Activated CD4-positive, alpha-beta memory T cell treated with anti-CD3 and anti-CD28 coated beads, Interleukin-2, amount 10 ng/mL, durations not matched to agents 7 days and 5 days (primary cell): ENCODE measurements at regions not wholly inside any gene's neighbourhood (a gene's known extent, or its start where the extent isn't known, plus 50 kb on each side); places are given as distances from the start of the nearest gene placed in this dataset.

Experiments
- CTCF ChIA-PET: fragments of 350-600 bp; sonication (Branson Sonifier 250); formaldehyde crosslinking; loops from one replicate; lab custom pipeline; 2021; ENCODE audit warnings: antibody characterized with exemption, inconsistent platforms; lab: Charles Lee
- POLR2A ChIA-PET: fragments of 350-600 bp; sonication (Branson Sonifier 250); formaldehyde crosslinking; loops from one replicate; lab custom pipeline; 2021; ENCODE audit warnings: antibody characterized with exemption; lab: Charles Lee
- DNase-seq: peaks from one replicate; pipeline ENCODE4 v3.0.0-alpha.2; 2020
- H3K27ac Mint-ChIP-seq: one replicate; pipeline ENCODE4 v1.8.0; 2021; ENCODE audit warnings: mild to moderate bottlenecking, mixed read lengths
- H3K27me3 Mint-ChIP-seq: one replicate; pipeline ENCODE4 v1.8.0; 2021; ENCODE audit warnings: mixed read lengths
- H3K36me3 Mint-ChIP-seq: one replicate; pipeline ENCODE4 v1.8.0; 2021; ENCODE audit warnings: low read depth, mixed read lengths
- H3K4me1 Mint-ChIP-seq: one replicate; pipeline ENCODE4 v1.8.0; 2021; ENCODE audit warnings: mixed read lengths
- H3K4me3 Mint-ChIP-seq: one replicate; pipeline ENCODE4 v1.8.0; 2021; ENCODE audit warnings: mild to moderate bottlenecking, mixed read lengths
- H3K9me3 Mint-ChIP-seq: one replicate; pipeline ENCODE4 v1.8.0; 2021; ENCODE audit warnings: mixed read lengths

- POLR2A ChIA-PET: no interaction called here
- no peaks in the 10 kb centered on the region for H3K4me1 Mint-ChIP-seq
- H3K36me3 Mint-ChIP-seq: no peaks in the 10 kb centered on the region
- peaks cover 4% of the 10 kb centered on the region for H3K27me3 Mint-ChIP-seq
- H3K9me3 Mint-ChIP-seq: no peaks in the 10 kb centered on the region
- no peak for DNase-seq
- no peak overlapping the region for H3K4me3 Mint-ChIP-seq
- CTCF ChIA-PET: no interaction called here
- H3K27ac Mint-ChIP-seq: no peak overlapping the region
These were observed 128.5 kb upstream of the SH3BP4 start for GRCh38 chr2:234823196-234823876.

- Mint-ChIP-seq H3K27ac (no peak overlapping the region), H3K4me3 (no peak overlapping the region), H3K36me3 (no peaks in the 10 kb centered on the region), H3K9me3 (no peaks in the 10 kb centered on the region), H3K4me1 (no peaks in the 10 kb centered on the region), H3K27me3 (peaks cover 4% of the 10 kb centered on the region)
- ChIA-PET POLR2A (no interaction called here), CTCF (interaction anchor here (0.9 to 1.0 kb wide), 2 partner anchors 24 to 60 kb away, joined by 3 read pairs; no protein-coding TSS in a partner anchor)
- DNase-seq: no peak
These were observed 129.8 kb upstream of the SH3BP4 start for GRCh38 chr2:234821946-234822475.

GRCh38 chr2:234818937-234819336 is 132.9 kb upstream of the SH3BP4 start:
- ChIA-PET CTCF (no interaction called here), POLR2A (no interaction called here)
- Mint-ChIP-seq H3K36me3 (no peaks in the 10 kb centered on the region), H3K27ac (no peak overlapping the region), H3K4me3 (no peak overlapping the region), H3K4me1 (no peaks in the 10 kb centered on the region), H3K27me3 (peaks cover 4% of the 10 kb centered on the region), H3K9me3 (no peaks in the 10 kb centered on the region)
- DNase-seq: no peak

GRCh38 chr2:234816491-234816890 is 135.3 kb upstream of the SH3BP4 start:
- no peaks in the 10 kb centered on the region for H3K4me1 Mint-ChIP-seq
- ChIA-PET POLR2A (no interaction called here), CTCF (no interaction called here)
- no peak for DNase-seq
- no peaks in the 10 kb centered on the region for H3K9me3 Mint-ChIP-seq
- H3K36me3 Mint-ChIP-seq: no peaks in the 10 kb centered on the region
- H3K27ac Mint-ChIP-seq: no peak overlapping the region
- no peak overlapping the region for H3K4me3 Mint-ChIP-seq
- peaks cover 6% of the 10 kb centered on the region for H3K27me3 Mint-ChIP-seq

GRCh38 chr2:234816056-234816455 is 135.8 kb upstream of the SH3BP4 start:
- Mint-ChIP-seq H3K27me3 (peaks cover 5% of the 10 kb centered on the region), H3K36me3 (no peaks in the 10 kb centered on the region), H3K9me3 (no peaks in the 10 kb centered on the region), H3K27ac (no peak overlapping the region), H3K4me1 (no peaks in the 10 kb centered on the region), H3K4me3 (no peak overlapping the region)
- ChIA-PET POLR2A (no interaction called here), CTCF (no interaction called here)
- no peak for DNase-seq

GRCh38 chr2:234814374-234814773 is 137.4 kb upstream of the SH3BP4 start:
- DNase-seq: no peak
- POLR2A ChIA-PET: no interaction called here
- no peaks in the 10 kb centered on the region for H3K36me3 Mint-ChIP-seq

GRCh38 chr2:234812851-234813250 is 139.0 kb upstream of the SH3BP4 start:
- Mint-ChIP-seq H3K4me3 (no peak overlapping the region), H3K4me1 (no peaks in the 10 kb centered on the region), H3K36me3 (no peaks in the 10 kb centered on the region), H3K27ac (no peak overlapping the region), H3K27me3 (peaks cover 14% of the 10 kb centered on the region), H3K9me3 (no peaks in the 10 kb centered on the region)
- POLR2A ChIA-PET: no interaction called here
- CTCF ChIA-PET: no interaction called here
- no peak for DNase-seq

More at GRCh38 chr2:234814374-234814773, 137.4 kb upstream of the SH3BP4 start:
- Mint-ChIP-seq H3K27ac (no peak overlapping the region), H3K9me3 (no peaks in the 10 kb centered on the region), H3K27me3 (peaks cover 12% of the 10 kb centered on the region), H3K4me3 (no peak overlapping the region), H3K4me1 (no peaks in the 10 kb centered on the region)
- CTCF ChIA-PET: no interaction called here

- H3K36me3 Mint-ChIP-seq: no peaks in the 10 kb centered on the region
- H3K9me3 Mint-ChIP-seq: no peaks in the 10 kb centered on the region
- H3K4me3 Mint-ChIP-seq: no peak overlapping the region
- ChIA-PET POLR2A (no interaction called here), CTCF (no interaction called here)
- H3K4me1 Mint-ChIP-seq: no peaks in the 10 kb centered on the region
- DNase-seq: no peak
- H3K27me3 Mint-ChIP-seq: peaks cover 26% of the 10 kb centered on the region
- no peak overlapping the region for H3K27ac Mint-ChIP-seq
These were observed 142.9 kb upstream of the SH3BP4 start for GRCh38 chr2:234808907-234809306.

GRCh38 chr2:234806818-234807217 is 145.0 kb upstream of the SH3BP4 start:
- POLR2A ChIA-PET: no interaction called here
- no peaks in the 10 kb centered on the region for H3K4me1 Mint-ChIP-seq
- H3K9me3 Mint-ChIP-seq: no peaks in the 10 kb centered on the region
- CTCF ChIA-PET: no interaction called here
- H3K27ac Mint-ChIP-seq: no peak overlapping the region
- H3K27me3 Mint-ChIP-seq: peaks cover 26% of the 10 kb centered on the region
- DNase-seq: no peak
- no peak overlapping the region for H3K4me3 Mint-ChIP-seq
- no peaks in the 10 kb centered on the region for H3K36me3 Mint-ChIP-seq

- CTCF ChIA-PET: no interaction called here
- Mint-ChIP-seq H3K4me1 (no peaks in the 10 kb centered on the region), H3K36me3 (no peaks in the 10 kb centered on the region), H3K27me3 (peaks cover 26% of the 10 kb centered on the region), H3K4me3 (no peak overlapping the region), H3K9me3 (no peaks in the 10 kb centered on the region), H3K27ac (no peak overlapping the region)
- DNase-seq: no peak
- POLR2A ChIA-PET: no interaction called here
These were observed 146.0 kb upstream of the SH3BP4 start for GRCh38 chr2:234805836-234806235.

GRCh38 chr2:234804704-234805103 is 147.1 kb upstream of the SH3BP4 start:
- no peak for DNase-seq
- Mint-ChIP-seq H3K9me3 (no peaks in the 10 kb centered on the region), H3K36me3 (no peaks in the 10 kb centered on the region), H3K4me3 (no peak overlapping the region), H3K4me1 (no peaks in the 10 kb centered on the region), H3K27ac (no peak overlapping the region), H3K27me3 (peaks cover 20% of the 10 kb centered on the region)
- ChIA-PET CTCF (no interaction called here), POLR2A (no interaction called here)

- DNase-seq: no peak
- H3K36me3 Mint-ChIP-seq: no peaks in the 10 kb centered on the region
- no peaks in the 10 kb centered on the region for H3K9me3 Mint-ChIP-seq
- peaks cover 15% of the 10 kb centered on the region for H3K27me3 Mint-ChIP-seq
- ChIA-PET CTCF (no interaction called here), POLR2A (no interaction called here)
- H3K4me3 Mint-ChIP-seq: no peak overlapping the region
- no peak overlapping the region for H3K27ac Mint-ChIP-seq
- no peaks in the 10 kb centered on the region for H3K4me1 Mint-ChIP-seq
These were observed 149.0 kb upstream of the SH3BP4 start for GRCh38 chr2:234802845-234803171.

GRCh38 chr2:234802071-234802844 is 149.6 kb upstream of the SH3BP4 start:
- ChIA-PET CTCF (no interaction called here), POLR2A (no interaction called here)
- Mint-ChIP-seq H3K4me3 (no peak overlapping the region), H3K36me3 (no peaks in the 10 kb centered on the region), H3K9me3 (no peaks in the 10 kb centered on the region), H3K4me1 (no peaks in the 10 kb centered on the region), H3K27ac (no peak overlapping the region), H3K27me3 (peaks cover 13% of the 10 kb centered on the region)
- no peak for DNase-seq
